DOHH2 (cell line): ENCODE measurements at regions not wholly inside any gene's neighbourhood (a gene's known extent, or its start where the extent isn't known, plus 50 kb on each side); places are given as distances from the start of the nearest gene placed in this dataset.

Experiments used
- H3F3A ChIP-seq: fragments of 200-600 bp; sonication (generic), shearing (Covaris generic); 2 replicates; pipeline ENCODE4 v1.6.0; 2016; ENCODE audit warnings: antibody characterized with exemption, mild to moderate bottlenecking; ENCODE audit not compliant: control insufficient read depth, insufficient read depth
- H3K27ac ChIP-seq: fragments of 200-600 bp; sonication (generic); 2 replicates; pipeline ENCODE4 v1.5.1; 2014; ENCODE audit warnings: low read depth, mild to moderate bottlenecking, low read length, moderate library complexity
- H3K27me3 ChIP-seq: fragments of 200-600 bp; sonication (generic); 2 replicates; pipeline ENCODE4 v1.6.1; 2014; ENCODE audit warnings: mild to moderate bottlenecking, low read length, mixed read lengths; ENCODE audit not compliant: control insufficient read depth
- H3K36me3 ChIP-seq: fragments of 200-600 bp; sonication (generic); 2 replicates; pipeline ENCODE4 v1.6.1; 2014; ENCODE audit warnings: mild to moderate bottlenecking, low read length, moderate library complexity, mixed read lengths; ENCODE audit not compliant: control insufficient read depth
- H3K4me1 ChIP-seq: fragments of 200-600 bp; sonication (generic); 2 replicates; pipeline ENCODE4 v1.6.1; 2014; ENCODE audit warnings: mild to moderate bottlenecking, low read length, mixed read lengths; ENCODE audit not compliant: control insufficient read depth
- H3K4me2 ChIP-seq: fragments of 200-600 bp; sonication (generic); 2 replicates; pipeline ENCODE4 v1.6.0; 2014; ENCODE audit warnings: mild to moderate bottlenecking, low read length, moderate library complexity
- H3K4me3 ChIP-seq: fragments of 200-600 bp; sonication (generic); 2 replicates; pipeline ENCODE4 v1.5.1; 2014; ENCODE audit warnings: mild to moderate bottlenecking, low read length, mixed read lengths
- H3K79me2 ChIP-seq: fragments of 200-600 bp; sonication (generic); 2 replicates; pipeline ENCODE4 v1.6.1; 2014; ENCODE audit warnings: mild to moderate bottlenecking, low read length, mixed read lengths; ENCODE audit not compliant: control insufficient read depth
- H3K9me2 ChIP-seq: fragments of 200-600 bp; sonication (generic); replicated peaks from 2 replicates; pipeline ENCODE4 v1.6.1; 2014; ENCODE audit warnings: mild to moderate bottlenecking, low read length, mixed read lengths; ENCODE audit not compliant: control insufficient read depth
- H3K9me3 ChIP-seq: fragments of 200-600 bp; sonication (generic); 2 replicates; pipeline ENCODE4 v1.6.1; 2014; ENCODE audit warnings: antibody characterized with exemption, low read length, mixed read lengths; ENCODE audit not compliant: control insufficient read depth, insufficient read depth
- H4K20me1 ChIP-seq: fragments of 200-600 bp; sonication (generic); 2 replicates; pipeline ENCODE4 v1.6.0; 2014; ENCODE audit warnings: low read depth, mild to moderate bottlenecking, antibody characterized with exemption, low read length, moderate library complexity; ENCODE audit not compliant: control insufficient read depth, insufficient read depth
- EZH2phosphoT487 ChIP-seq: fragments of 200-600 bp; sonication (generic); IDR thresholded peaks from 2 replicates; pipeline ENCODE4 v1.6.1; 2017; ENCODE audit warnings: borderline replicate concordance, mild to moderate bottlenecking, antibody characterized with exemption, low read length, moderate library complexity, mixed read lengths
- TF ChIP-seq, protein P1 (sequence below): fragments of 200-600 bp; sonication (generic); IDR thresholded peaks from one replicate; pipeline ENCODE4 v1.5.1; 2014; ENCODE audit warnings: antibody characterized with exemption, mild to moderate bottlenecking, low read depth, low read length; ENCODE audit not compliant: poor library complexity, severe bottlenecking

- Histone ChIP-seq H3F3A (no peaks in the 10 kb centered on the region), H3K27me3 (no peaks in the 10 kb centered on the region), H3K36me3 (no peaks in the 10 kb centered on the region), H3K9me3 (no peaks in the 10 kb centered on the region), H3K4me3 (no peak overlapping the region), H3K27ac (no peak overlapping the region), H4K20me1 (no peaks in the 10 kb centered on the region), H3K4me1 (no peaks in the 10 kb centered on the region), H3K4me2 (no peak overlapping the region), H3K79me2 (no peaks in the 10 kb centered on the region), H3K9me2 (no peaks in the 10 kb centered on the region)
- TF ChIP-seq, protein P1, sequence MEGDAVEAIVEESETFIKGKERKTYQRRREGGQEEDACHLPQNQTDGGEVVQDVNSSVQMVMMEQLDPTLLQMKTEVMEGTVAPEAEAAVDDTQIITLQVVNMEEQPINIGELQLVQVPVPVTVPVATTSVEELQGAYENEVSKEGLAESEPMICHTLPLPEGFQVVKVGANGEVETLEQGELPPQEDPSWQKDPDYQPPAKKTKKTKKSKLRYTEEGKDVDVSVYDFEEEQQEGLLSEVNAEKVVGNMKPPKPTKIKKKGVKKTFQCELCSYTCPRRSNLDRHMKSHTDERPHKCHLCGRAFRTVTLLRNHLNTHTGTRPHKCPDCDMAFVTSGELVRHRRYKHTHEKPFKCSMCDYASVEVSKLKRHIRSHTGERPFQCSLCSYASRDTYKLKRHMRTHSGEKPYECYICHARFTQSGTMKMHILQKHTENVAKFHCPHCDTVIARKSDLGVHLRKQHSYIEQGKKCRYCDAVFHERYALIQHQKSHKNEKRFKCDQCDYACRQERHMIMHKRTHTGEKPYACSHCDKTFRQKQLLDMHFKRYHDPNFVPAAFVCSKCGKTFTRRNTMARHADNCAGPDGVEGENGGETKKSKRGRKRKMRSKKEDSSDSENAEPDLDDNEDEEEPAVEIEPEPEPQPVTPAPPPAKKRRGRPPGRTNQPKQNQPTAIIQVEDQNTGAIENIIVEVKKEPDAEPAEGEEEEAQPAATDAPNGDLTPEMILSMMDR, result no peak
Observed at GRCh38 chr5:152237531-152237930, 167.5 kb downstream of the NMUR2 start.

- H3K9me3 ChIP-seq, result no peaks in the 10 kb centered on the region
- H3K27ac ChIP-seq, result no peak overlapping the region
- no peaks in the 10 kb centered on the region for H4K20me1 ChIP-seq
- no peaks in the 10 kb centered on the region for H3K27me3 ChIP-seq
- no peaks in the 10 kb centered on the region for H3F3A ChIP-seq
- TF ChIP-seq, protein P1, result no peak
- no peak for TF ChIP-seq EZH2phosphoT487
- H3K4me2 ChIP-seq, result no peak overlapping the region
- no peaks in the 10 kb centered on the region for H3K79me2 ChIP-seq
- H3K4me3 ChIP-seq, result no peak overlapping the region
- H3K36me3 ChIP-seq, result no peaks in the 10 kb centered on the region
- no peaks in the 10 kb centered on the region for H3K4me1 ChIP-seq
- no peaks in the 10 kb centered on the region for H3K9me2 ChIP-seq
Observed at GRCh38 chr5:152226191-152226590, 178.9 kb downstream of the NMUR2 start.

DNA sequence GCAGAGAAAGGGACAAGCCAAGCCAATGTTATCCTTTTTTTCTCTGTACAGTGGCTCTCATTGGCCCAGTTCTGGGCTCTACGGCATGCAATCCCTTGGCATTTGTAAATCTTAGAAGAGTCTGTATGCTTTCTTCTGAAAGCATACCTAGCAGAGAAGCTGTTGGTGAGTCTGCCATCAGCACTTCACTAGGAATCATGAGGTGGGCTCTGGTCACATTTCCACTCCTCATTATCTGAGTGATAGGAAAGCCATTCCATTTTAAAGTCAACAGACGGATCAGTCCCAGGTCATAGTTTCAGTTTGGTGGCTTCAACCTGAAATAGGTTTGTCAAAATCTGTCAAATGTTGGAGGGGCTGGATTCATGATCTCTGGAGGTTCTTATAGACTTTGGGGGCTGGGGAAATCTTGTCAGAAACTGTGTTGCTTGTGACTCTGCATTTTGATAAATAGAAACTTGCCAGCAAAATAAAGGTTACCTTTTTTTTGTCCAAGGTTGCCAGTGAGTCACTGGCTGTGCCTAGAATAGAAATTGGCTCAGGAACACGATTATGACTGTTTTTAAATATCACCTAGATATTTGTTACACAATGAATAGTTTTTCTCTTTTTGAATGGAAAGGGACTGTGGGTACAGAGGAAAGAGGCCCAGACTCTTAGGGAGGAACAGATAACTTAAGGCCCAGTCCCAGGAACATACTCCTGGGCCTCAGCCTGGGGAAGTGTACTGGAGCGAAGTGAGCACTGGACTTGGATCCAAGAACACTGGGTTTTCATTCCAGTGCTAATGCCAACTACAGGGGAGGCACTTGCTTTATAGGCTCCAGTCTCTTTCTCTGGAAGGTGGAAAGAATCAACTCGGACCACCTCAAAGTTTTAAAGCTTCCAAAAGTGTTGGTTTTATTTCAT, 183.1 kb downstream of the NMUR2 start:
- Histone ChIP-seq H3F3A (no peaks in the 10 kb centered on the region), H3K36me3 (no peaks in the 10 kb centered on the region), H3K4me1 (no peaks in the 10 kb centered on the region), H3K4me3 (no peak overlapping the region), H3K9me3 (no peaks in the 10 kb centered on the region), H4K20me1 (no peaks in the 10 kb centered on the region), H3K79me2 (no peaks in the 10 kb centered on the region), H3K4me2 (no peak overlapping the region), H3K9me2 (no peaks in the 10 kb centered on the region), H3K27me3 (no peaks in the 10 kb centered on the region), H3K27ac (no peak overlapping the region)
- no peak for TF ChIP-seq EZH2phosphoT487
- TF ChIP-seq, protein P1, result no peak
